ENCODE measurements at regions not wholly inside any gene's neighbourhood (a gene's known extent, or its start where the extent isn't known, plus 50 kb on each side); places are given as distances from the start of the nearest gene placed in this dataset.
A peak's percentile ranks its signal among the peaks of the same experiment; 100 is the strongest.

- no peaks in the 10 kb centered on the region for H3K9me3 ChIP-seq
- no peaks in the 10 kb centered on the region for H3K36me3 ChIP-seq
- peaks cover 37 to 58% of the 10 kb centered on the region in 2 donors for H3K4me1 ChIP-seq
- in situ Hi-C loops (cut with MboI; ENCODE audit: low sequenced_read_pairs in 4 of 4) (no loop called here), intact Hi-C loops (cut with DNase I; ENCODE audit: low total_unique reads) (no loop called here)
- H3K27ac ChIP-seq, result peak overlapping the region; percentile 80 to 86 (median 80)
- peak; percentile 28 to 30 for ATAC-seq
- no peaks in the 10 kb centered on the region for H3K27me3 ChIP-seq
- peak; percentile 73 to 82 for DNase-seq
- no peak for TF ChIP-seq CTCF (IDR thresholded peaks at IDR 0.05 in 4 of 5, conservative IDR thresholded peaks at IDR 0.05 in 1 of 5)
- TF ChIP-seq POLR2A (IDR thresholded peaks at IDR 0.05), result peak; percentile 13 to 20
- peak overlapping the region; percentile 22 to 50 (median 36) for H3K4me3 ChIP-seq
Measured at GRCh38 chr16:85168732-85169256, 56.5 kb upstream of the CIBAR2 start.

GRCh38 chr16:85169333-85170065 is 57.2 kb upstream of the CIBAR2 start:
- TF ChIP-seq CTCF (IDR thresholded peaks at IDR 0.05 in 4 of 5, conservative IDR thresholded peaks at IDR 0.05 in 1 of 5) (no peak), POLR2A (IDR thresholded peaks at IDR 0.05) (no peak)
- intact Hi-C loops (cut with DNase I; ENCODE audit: low total_unique reads) (loop anchor here (1.0 to 2.0 kb wide), 2 partner anchors 45 to 54 kb away; no protein-coding TSS in a partner anchor), in situ Hi-C loops (cut with MboI; ENCODE audit: low sequenced_read_pairs in 4 of 4) (loop anchor here in 2 of 4 donors (5.0 kb wide), 1 partner anchor 52 kb away; no protein-coding TSS in a partner anchor)
- Histone ChIP-seq H3K27me3 (no peaks in the 10 kb centered on the region), H3K9me3 (no peaks in the 10 kb centered on the region), H3K27ac (peak overlapping the region; percentile 72 to 75 (median 74)), H3K36me3 (no peaks in the 10 kb centered on the region), H3K4me1 (peaks cover 44 to 60% of the 10 kb centered on the region in 2 donors), H3K4me3 (peak overlapping the region; percentile 49 to 66 (median 56))
- ATAC-seq, result peak; percentile 6 to 21
- DNase-seq, result no peak

GRCh38 chr16:85170066-85170491 is 57.8 kb upstream of the CIBAR2 start:
- in situ Hi-C loops (cut with MboI; ENCODE audit: low sequenced_read_pairs in 4 of 4) (loop anchor here in 2 of 4 donors (5.0 kb wide), 1 partner anchor 53 kb away; no protein-coding TSS in a partner anchor), intact Hi-C loops (cut with DNase I; ENCODE audit: low total_unique reads) (loop anchor here (1.0 to 2.0 kb wide), 2 partner anchors 45 to 55 kb away; no protein-coding TSS in a partner anchor)
- Histone ChIP-seq H3K4me3 (peak overlapping the region; percentile 49 to 66 (median 56)), H3K4me1 (peaks cover 47 to 59% of the 10 kb centered on the region in 2 donors), H3K27me3 (no peaks in the 10 kb centered on the region), H3K36me3 (no peaks in the 10 kb centered on the region), H3K9me3 (no peaks in the 10 kb centered on the region), H3K27ac (peak overlapping the region; percentile 72 to 75 (median 74))
- ATAC-seq (peak in 1 of 2 donors; percentile 3), DNase-seq (no peak)
- TF ChIP-seq CTCF (IDR thresholded peaks at IDR 0.05 in 4 of 5, conservative IDR thresholded peaks at IDR 0.05 in 1 of 5) (no peak), POLR2A (IDR thresholded peaks at IDR 0.05) (no peak)

GRCh38 chr16:85170590-85171003 is 58.3 kb upstream of the CIBAR2 start:
- Histone ChIP-seq H3K27me3 (no peaks in the 10 kb centered on the region), H3K36me3 (no peaks in the 10 kb centered on the region), H3K27ac (peak overlapping the region; percentile 72 to 75 (median 74)), H3K4me3 (peak overlapping the region; percentile 49 to 66 (median 56)), H3K4me1 (peaks cover 47 to 56% of the 10 kb centered on the region in 2 donors), H3K9me3 (no peaks in the 10 kb centered on the region)
- DNase-seq, result peak; percentile 58 to 76
- intact Hi-C loops (cut with DNase I; ENCODE audit: low total_unique reads), result loop anchor here (1.0 to 2.0 kb wide), 2 partner anchors 46 to 55 kb away; no protein-coding TSS in a partner anchor
- in situ Hi-C loops (cut with MboI; ENCODE audit: low sequenced_read_pairs in 4 of 4), result loop anchor here in 2 of 4 donors (5.0 kb wide), 1 partner anchor 53 kb away; no protein-coding TSS in a partner anchor
- TF ChIP-seq POLR2A (IDR thresholded peaks at IDR 0.05) (peak in 1 of 2 donors; percentile 24), CTCF (IDR thresholded peaks at IDR 0.05 in 4 of 5, conservative IDR thresholded peaks at IDR 0.05 in 1 of 5) (peak; percentile 10 to 61 (median 56))
- ATAC-seq, result peak; percentile 37 to 39
